BLaER1 treated with 17β-estradiol and CSF1 and Interleukin-3, amounts not matched to agents 10 nM and 100 nM (cell line): ENCODE measurements at regions not wholly inside any gene's neighbourhood (a gene's known extent, or its start where the extent isn't known, plus 50 kb on each side); places are given as distances from the start of the nearest gene placed in this dataset.
A peak's percentile ranks its signal among the peaks of the same experiment; 100 is the strongest.

Source experiments
- H3K27ac ChIP-seq, 11 experiments: shearing (Covaris generic); formaldehyde crosslinking; 2 replicates each; pipeline ENCODE4 v1.8.1; 2022
- H3K27me3 ChIP-seq, 11 experiments: shearing (Covaris generic); formaldehyde crosslinking; 2 replicates each; pipeline ENCODE4 v1.8.1; 2022
- H3K36me3 ChIP-seq, 11 experiments: shearing (Covaris generic); formaldehyde crosslinking; 2 replicates each; pipeline ENCODE4 v1.8.1; 2022
- H3K4me1 ChIP-seq, 10 experiments: shearing (Covaris generic); formaldehyde crosslinking; 2 replicates each; pipeline ENCODE4 v1.8.1; 2022
- H3K4me2 ChIP-seq, 11 experiments: shearing (Covaris generic); formaldehyde crosslinking; 2 replicates each; pipeline ENCODE4 v1.8.1; 2022
- H3K4me3 ChIP-seq, 10 experiments: shearing (Covaris generic); formaldehyde crosslinking; 2 replicates each; pipeline ENCODE4 v1.8.1; 2022
- H3K9ac ChIP-seq, 11 experiments: shearing (Covaris generic); formaldehyde crosslinking; 2 replicates each; pipeline ENCODE4 v1.8.1; 2022
- H3K9me3 ChIP-seq, 11 experiments: shearing (Covaris generic); formaldehyde crosslinking; replicated peaks in 1 of 11; 2 replicates each; pipeline ENCODE4 v1.8.1; 2022
- H4K20me1 ChIP-seq, 11 experiments: shearing (Covaris generic); formaldehyde crosslinking; 2 replicates each; pipeline ENCODE4 v1.8.1; 2022
- Cebpa-rat ChIP-seq, 11 experiments: shearing (Covaris generic); IDR thresholded peaks; 2 replicates each; pipeline ENCODE4 v1.8.1; 2022

DNA sequence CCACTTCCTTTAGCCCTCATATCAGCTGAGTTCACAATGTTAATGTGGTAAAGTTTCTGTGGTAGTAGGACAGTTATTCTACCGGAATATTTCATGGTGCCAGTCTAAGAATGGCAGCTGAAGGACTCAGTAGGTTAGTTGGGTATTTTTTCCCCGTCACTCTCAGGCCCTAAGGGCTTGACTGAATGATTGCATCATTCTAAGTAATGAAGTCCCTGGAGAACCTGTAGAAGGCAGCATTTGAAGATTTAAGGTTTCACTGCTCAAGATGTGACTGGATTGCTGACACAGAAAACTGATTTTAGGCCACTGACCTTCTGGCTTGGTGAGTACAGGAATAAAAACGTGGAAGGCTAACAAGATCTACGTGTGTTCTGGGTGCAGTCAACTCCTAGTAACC is 657.3 kb downstream of the PCDH19 start:
- H4K20me1 ChIP-seq = no peaks in the 10 kb centered on the region
- H3K27ac ChIP-seq = no peak overlapping the region
- no peak overlapping the region for H3K9ac ChIP-seq
- H3K27me3 ChIP-seq = peaks cover 78 to 100% (median 97%) of the 10 kb centered on the region in 11 experiments
- TF ChIP-seq Cebpa-rat (IDR thresholded peaks at IDR 0.05) = 0 out of 22 replicates have a peak, but pooled peaks of 1 of the 11 experiments have one; percentile 62
- H3K4me3 ChIP-seq = no peak overlapping the region
- no peak overlapping the region for H3K4me2 ChIP-seq
- no peaks in the 10 kb centered on the region for H3K4me1 ChIP-seq
- no peaks in the 10 kb centered on the region for H3K36me3 ChIP-seq
- peaks cover 0 to 7% (median 0%) of the 10 kb centered on the region in 11 experiments; a peak in 5 of 22 replicates for H3K9me3 ChIP-seq

GRCh38 chrX:99750721-99751120 is 659.4 kb downstream of the PCDH19 start:
- Histone ChIP-seq H3K9me3 (peaks cover 0 to 6% (median 0%) of the 10 kb centered on the region in 11 experiments; a peak in 3 of 22 replicates), H3K27ac (no peak overlapping the region), H3K4me3 (no peak overlapping the region), H3K4me1 (no peaks in the 10 kb centered on the region), H3K9ac (no peak overlapping the region), H3K36me3 (no peaks in the 10 kb centered on the region), H3K4me2 (no peak overlapping the region), H3K27me3 (peaks cover 79 to 100% (median 97%) of the 10 kb centered on the region in 11 experiments), H4K20me1 (no peaks in the 10 kb centered on the region)
- TF ChIP-seq Cebpa-rat (IDR thresholded peaks at IDR 0.05) = no peak

- Histone ChIP-seq H3K27me3 (peaks cover 85 to 100% (median 99%) of the 10 kb centered on the region in 11 experiments), H3K36me3 (no peaks in the 10 kb centered on the region), H3K4me3 (no peak overlapping the region), H4K20me1 (peaks cover 0 to 8% (median 0%) of the 10 kb centered on the region in 11 experiments; a peak in 2 of 22 replicates), H3K9ac (no peak overlapping the region), H3K9me3 (peaks cover 0 to 10% (median 0%) of the 10 kb centered on the region in 11 experiments; a peak in 3 of 22 replicates), H3K27ac (no peak overlapping the region), H3K4me2 (no peak overlapping the region), H3K4me1 (no peaks in the 10 kb centered on the region)
- TF ChIP-seq Cebpa-rat (IDR thresholded peaks at IDR 0.05) = no peak
These were observed 688.0 kb downstream of the PCDH19 start for GRCh38 chrX:99722094-99722493.

DNA sequence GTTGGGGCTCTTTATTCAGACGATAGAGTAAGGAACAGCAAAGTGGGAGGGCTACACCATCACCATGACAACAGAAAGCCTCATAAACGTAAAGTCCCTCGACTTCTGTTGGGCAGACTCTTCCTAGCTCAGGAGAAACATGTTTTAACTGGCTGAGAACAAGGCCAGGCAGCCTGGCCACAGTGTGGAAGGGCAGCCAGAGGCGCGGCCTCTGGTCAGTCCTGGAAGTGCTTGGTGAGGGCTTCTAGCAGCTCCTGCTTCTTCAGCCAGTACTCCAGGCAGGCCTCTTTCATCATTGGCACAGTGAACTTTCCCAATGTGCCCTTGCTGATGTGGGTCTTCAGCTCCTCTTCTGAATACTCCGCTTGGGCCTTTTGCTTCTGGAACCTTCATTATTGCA is 690.9 kb downstream of the PCDH19 start:
- H4K20me1 ChIP-seq = peaks cover 0 to 7% (median 0%) of the 10 kb centered on the region in 11 experiments; a peak in 2 of 22 replicates
- peaks cover 0 to 11% (median 0%) of the 10 kb centered on the region in 11 experiments; a peak in 3 of 22 replicates for H3K9me3 ChIP-seq
- TF ChIP-seq Cebpa-rat (IDR thresholded peaks at IDR 0.05) = no peak
- no peaks in the 10 kb centered on the region for H3K4me1 ChIP-seq
- no peak overlapping the region for H3K4me3 ChIP-seq
- no peaks in the 10 kb centered on the region for H3K36me3 ChIP-seq
- no peak overlapping the region for H3K9ac ChIP-seq
- H3K27me3 ChIP-seq = peaks cover 59 to 100% (median 98%) of the 10 kb centered on the region in 11 experiments
- no peak overlapping the region for H3K4me2 ChIP-seq
- no peak overlapping the region for H3K27ac ChIP-seq

DNA sequence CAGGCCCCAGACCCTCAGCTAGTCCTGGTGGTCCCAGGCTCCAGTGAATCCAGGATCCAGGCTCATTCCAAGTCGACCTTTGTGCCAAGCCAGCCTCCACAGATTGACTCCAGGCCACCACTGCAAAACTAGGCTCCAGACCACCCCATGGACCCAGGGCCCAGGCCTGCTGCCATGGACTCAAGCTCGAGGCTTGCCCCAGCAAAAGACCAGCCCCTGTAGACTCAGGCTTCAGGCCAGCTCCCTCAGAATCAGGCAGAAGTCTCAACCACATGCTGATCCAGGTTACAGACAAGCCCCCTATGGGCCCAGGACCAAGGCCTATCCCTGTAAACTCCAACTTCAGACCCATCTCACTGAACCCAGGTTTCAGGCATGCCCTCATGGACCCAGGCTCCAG is 692.4 kb downstream of the PCDH19 start:
- H3K4me3 ChIP-seq = no peak overlapping the region
- no peak overlapping the region for H3K9ac ChIP-seq
- no peak overlapping the region for H3K4me2 ChIP-seq
- peaks cover 0 to 11% (median 0%) of the 10 kb centered on the region in 11 experiments; a peak in 3 of 22 replicates for H3K9me3 ChIP-seq
- H4K20me1 ChIP-seq = no peaks in the 10 kb centered on the region; a peak in 2 of 22 replicates
- no peaks in the 10 kb centered on the region for H3K4me1 ChIP-seq
- H3K27me3 ChIP-seq = peaks cover 53 to 100% (median 98%) of the 10 kb centered on the region in 11 experiments
- no peak for TF ChIP-seq Cebpa-rat (IDR thresholded peaks at IDR 0.05)
- H3K27ac ChIP-seq = no peak overlapping the region
- H3K36me3 ChIP-seq = no peaks in the 10 kb centered on the region

GRCh38 chrX:99705701-99706100 is 704.4 kb downstream of the PCDH19 start:
- Histone ChIP-seq H4K20me1 (no peaks in the 10 kb centered on the region), H3K4me3 (no peak overlapping the region), H3K27ac (no peak overlapping the region), H3K4me1 (no peaks in the 10 kb centered on the region), H3K9me3 (peaks cover 0 to 3% (median 0%) of the 10 kb centered on the region in 11 experiments; a peak in 1 of 22 replicates), H3K4me2 (no peak overlapping the region), H3K9ac (no peak overlapping the region), H3K36me3 (no peaks in the 10 kb centered on the region), H3K27me3 (peaks cover 16 to 85% (median 62%) of the 10 kb centered on the region in 11 experiments; a peak in 21 of 22 replicates)
- no peak for TF ChIP-seq Cebpa-rat (IDR thresholded peaks at IDR 0.05)

DNA sequence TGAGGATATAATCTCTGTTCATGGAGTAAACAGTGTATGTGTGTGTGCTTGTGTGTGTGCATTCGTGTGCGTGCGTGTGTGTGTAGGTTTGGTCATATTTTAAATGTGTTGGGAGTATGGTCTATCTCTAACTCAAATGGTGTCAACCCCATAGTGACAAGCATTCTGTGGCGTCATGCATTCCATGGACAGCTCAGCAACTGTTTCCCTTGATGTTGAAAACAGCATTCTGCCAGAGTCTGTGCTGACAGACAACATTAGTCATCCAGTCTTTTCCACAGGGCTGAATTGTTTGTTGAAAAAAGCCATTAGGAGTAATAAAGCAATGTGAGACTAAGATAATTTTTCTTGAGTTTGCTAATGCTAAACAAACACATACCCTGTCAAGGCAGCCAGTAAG is 706.6 kb downstream of the PCDH19 start:
- no peak overlapping the region for H3K4me3 ChIP-seq
- no peaks in the 10 kb centered on the region for H3K4me1 ChIP-seq
- H3K27me3 ChIP-seq = peaks cover 16 to 85% (median 59%) of the 10 kb centered on the region in 11 experiments; a peak in 21 of 22 replicates
- H3K9ac ChIP-seq = no peak overlapping the region
- H3K9me3 ChIP-seq = no peaks in the 10 kb centered on the region
- no peak overlapping the region for H3K4me2 ChIP-seq
- no peaks in the 10 kb centered on the region for H3K36me3 ChIP-seq
- H3K27ac ChIP-seq = no peak overlapping the region
- TF ChIP-seq Cebpa-rat (IDR thresholded peaks at IDR 0.05) = no peak
- no peaks in the 10 kb centered on the region for H4K20me1 ChIP-seq

DNA sequence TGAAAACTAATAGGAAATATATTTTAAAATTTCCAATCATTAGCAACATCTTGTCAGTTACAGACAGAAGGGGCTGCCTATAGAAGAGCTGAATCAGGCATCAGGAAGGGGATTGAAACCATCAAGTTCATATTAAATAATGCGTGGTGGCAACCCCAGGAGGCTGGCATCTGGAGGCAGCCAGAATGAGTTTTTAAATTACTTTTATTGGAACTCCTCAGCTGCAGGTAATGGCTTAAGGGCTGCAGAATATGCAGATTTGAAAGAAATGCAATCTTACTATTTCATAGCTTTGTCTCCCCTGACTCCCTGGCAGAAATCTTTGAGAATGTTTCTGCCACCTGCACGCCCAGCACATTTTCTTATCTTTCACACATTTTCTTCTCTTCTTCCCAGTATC is 711.6 kb downstream of the PCDH19 start:
- Histone ChIP-seq H4K20me1 (no peaks in the 10 kb centered on the region), H3K27me3 (peaks cover 25 to 92% (median 67%) of the 10 kb centered on the region in 11 experiments; a peak in 21 of 22 replicates), H3K36me3 (no peaks in the 10 kb centered on the region), H3K4me1 (no peaks in the 10 kb centered on the region), H3K9me3 (no peaks in the 10 kb centered on the region), H3K27ac (no peak overlapping the region), H3K9ac (no peak overlapping the region), H3K4me2 (no peak overlapping the region), H3K4me3 (no peak overlapping the region)
- TF ChIP-seq Cebpa-rat (IDR thresholded peaks at IDR 0.05) = no peak

- Histone ChIP-seq H3K27me3 (peaks cover 16 to 80% (median 48%) of the 10 kb centered on the region in 11 experiments), H4K20me1 (no peaks in the 10 kb centered on the region), H3K4me3 (no peak overlapping the region), H3K4me1 (no peaks in the 10 kb centered on the region), H3K36me3 (no peaks in the 10 kb centered on the region), H3K27ac (no peak overlapping the region), H3K4me2 (no peak overlapping the region), H3K9ac (no peak overlapping the region), H3K9me3 (no peaks in the 10 kb centered on the region)
- TF ChIP-seq Cebpa-rat (IDR thresholded peaks at IDR 0.05) = no peak
These were observed 746.9 kb downstream of the PCDH19 start for GRCh38 chrX:99663136-99663535.

DNA sequence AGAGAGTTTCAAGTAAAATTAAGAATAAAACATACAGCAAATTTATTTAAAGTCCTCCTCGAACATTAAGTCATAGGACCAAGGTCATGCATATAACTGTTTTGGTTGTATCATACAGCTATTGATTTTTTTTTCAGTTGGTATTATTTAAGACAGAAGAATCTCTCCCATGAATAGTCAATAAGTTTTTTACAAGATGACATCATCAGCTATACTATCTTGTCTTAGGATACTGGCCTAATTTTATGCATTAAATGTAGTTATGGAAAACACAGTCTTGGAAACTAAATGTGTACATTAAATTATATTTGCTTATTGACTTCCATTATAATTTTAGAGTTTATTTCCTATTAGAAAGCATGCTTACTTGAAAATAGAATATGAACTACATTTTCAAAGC is 755.9 kb downstream of the PCDH19 start:
- H3K27ac ChIP-seq = no peak overlapping the region
- peaks cover 9 to 51% (median 30%) of the 10 kb centered on the region in 11 experiments; a peak in 18 of 22 replicates for H3K27me3 ChIP-seq
- H4K20me1 ChIP-seq = no peaks in the 10 kb centered on the region
- no peak overlapping the region for H3K4me3 ChIP-seq
- no peak overlapping the region for H3K4me2 ChIP-seq
- TF ChIP-seq Cebpa-rat (IDR thresholded peaks at IDR 0.05) = no peak
- no peaks in the 10 kb centered on the region; a peak in 1 of 22 replicates for H3K9me3 ChIP-seq
- H3K9ac ChIP-seq = no peak overlapping the region
- no peaks in the 10 kb centered on the region for H3K4me1 ChIP-seq
- no peaks in the 10 kb centered on the region for H3K36me3 ChIP-seq
